HepG2 (cell line): ENCODE measurements at regions not wholly inside any gene's neighbourhood (a gene's known extent, or its start where the extent isn't known, plus 50 kb on each side); places are given as distances from the start of the nearest gene placed in this dataset.

ENCODE experiments used
- ATAC-seq: fragments of 200-7000 bp; cut with Tn5 transposase; 3 replicates; pipeline ENCODE4 v1.9.1; 2020; ENCODE audit warnings: mild to moderate bottlenecking, moderate library complexity
- BruUV-seq: library from RNA; stranded (reverse); fragments of 400-500 nt; replicated peaks from 2 replicates; lab custom pipeline; 2021; lab: Mats Ljungman, UMichigan
- CTCF ChIA-PET: fragments of 300-600 bp; formaldehyde crosslinking; extraction: SDS; loops from one replicate; lab custom pipeline; 2021; ENCODE audit warnings: low total read pairs, inconsistent platforms, low intra/inter-chr PET ratio; lab: Yijun Ruan, JAX
- POLR2A ChIA-PET: fragments of 350-600 bp; sonication (Branson Sonifier 250); formaldehyde crosslinking; loops from one replicate; lab custom pipeline; 2020; ENCODE audit warnings: antibody characterized with exemption, inconsistent platforms; lab: Yijun Ruan, JAX
- DNase-seq: peaks from one replicate; pipeline ENCODE4 v3.0.0-alpha.2; 2015; ENCODE audit warnings: low spot score
- FAIRE-seq: peaks from 3 replicates; lab custom pipeline; 2011; peaks lifted over from hg19 to GRCh38; lab: Jason Lieb, UNC
- H2AFZ ChIP-seq: one replicate; pipeline ENCODE4 v1.6.1; 2011; ENCODE audit warnings: low read length, inconsistent platforms
- H3K27ac ChIP-seq: fragments of 300-600 bp; 3 replicates; pipeline ENCODE4 v1.8.0; 2011; ENCODE audit warnings: mixed run types, mild to moderate bottlenecking, mixed read lengths, low read length, inconsistent platforms; ENCODE audit not compliant: insufficient read depth; ENCODE audit errors: extremely low read length
- H3K27me3 ChIP-seq, 2 experiments: fragments of 200-600 bp in 1 of 2; 2 replicates in 1 of 2; 3 replicates in 1 of 2; pipeline versions ENCODE4 v1.6.0 to v1.8.0; 2011; ENCODE audit warnings: low read length in 2 of 2, mild to moderate bottlenecking in 2 of 2, moderate library complexity in 2 of 2, inconsistent platforms in 1 of 2; ENCODE audit not compliant: insufficient read depth in 2 of 2, control insufficient read depth in 1 of 2
- H3K36me3 ChIP-seq, 2 experiments: fragments of 200-600 bp in 1 of 2; replicated peaks in 1 of 2; 2 replicates in 1 of 2; 3 replicates in 1 of 2; pipeline versions ENCODE4 v1.5.1 to v1.8.0; 2011; ENCODE audit warnings: low read length in 2 of 2, inconsistent platforms in 1 of 2; ENCODE audit not compliant: insufficient read depth in 2 of 2, control insufficient read depth in 1 of 2
- H3K4me1 ChIP-seq: 2 replicates; pipeline ENCODE4 v1.5.1; 2012; ENCODE audit warnings: low read length, inconsistent platforms; ENCODE audit not compliant: insufficient read depth
- H3K4me2 ChIP-seq: 2 replicates; pipeline ENCODE4 v1.6.0; 2011; ENCODE audit warnings: low read depth, low read length, inconsistent platforms
- H3K4me3 ChIP-seq, 3 experiments: fragments of 200-600 bp in 1 of 3; sonication (generic), shearing (Covaris generic) in 1 of 3; replicated peaks in 1 of 3; 2 replicates each; pipeline ENCODE4 v1.5.1; 2011 to 2016; ENCODE audit warnings: low read length in 3 of 3, inconsistent platforms in 2 of 3, low read depth in 2 of 3, mild to moderate bottlenecking in 2 of 3, control low read depth in 1 of 3, mixed read lengths in 1 of 3; ENCODE audit not compliant: insufficient read depth in 1 of 3
- H3K79me2 ChIP-seq: one replicate; pipeline ENCODE4 v1.6.1; 2011; ENCODE audit warnings: low read length, inconsistent platforms; ENCODE audit not compliant: insufficient read depth
- H3K9ac ChIP-seq: 2 replicates; pipeline ENCODE4 v1.6.0; 2011; ENCODE audit warnings: mild to moderate bottlenecking, low read depth, low read length, inconsistent platforms; ENCODE audit not compliant: insufficient read depth
- H3K9me3 ChIP-seq: 2 replicates; pipeline ENCODE4 v1.5.1; 2012; ENCODE audit warnings: mild to moderate bottlenecking, low read length
- H4K20me1 ChIP-seq: 2 replicates; pipeline ENCODE4 v1.6.0; 2011; ENCODE audit warnings: inconsistent platforms, mild to moderate bottlenecking, low read length, moderate library complexity; ENCODE audit not compliant: insufficient read depth
- FOXA3 ChIP-seq: IDR thresholded peaks from 2 replicates; pipeline ENCODE4 v1.6.1; 2016; ENCODE audit warnings: missing genetic modification reagents, missing compliant biosample characterization
- HNRNPH1 ChIP-seq: fragments of 200-400 bp; formaldehyde crosslinking; optimal IDR thresholded peaks from 2 replicates; pipeline ENCODE3; 2017; ENCODE audit warnings: mild to moderate bottlenecking, low read depth, low read length
- NR2F1 ChIP-seq, 2 experiments: fragments of 450-650 bp in 1 of 2; formaldehyde crosslinking in 1 of 2; IDR thresholded peaks; 2 replicates each; pipeline versions ENCODE4 v1.5.0 to v1.6.1; 2016 to 2020; ENCODE audit warnings: mild to moderate bottlenecking in 1 of 2, missing compliant biosample characterization in 1 of 2, missing genetic modification reagents in 1 of 2, moderate library complexity in 1 of 2
- ZBTB38 ChIP-seq: sonication (generic); formaldehyde crosslinking; IDR thresholded peaks from 2 replicates; pipeline ENCODE4 v1.5.1; 2020; ENCODE audit warnings: mild to moderate bottlenecking, missing genetic modification reagents
- ZFAT ChIP-seq: sonication (generic); formaldehyde crosslinking; conservative IDR thresholded peaks from 2 replicates; pipeline ENCODE4 v1.8.1; 2023; ENCODE audit warnings: missing genetic modification reagents, inconsistent platforms
- ZNF382 ChIP-seq: sonication (generic); formaldehyde crosslinking; IDR thresholded peaks from 2 replicates; pipeline ENCODE4 v1.5.0; 2020; ENCODE audit warnings: missing genetic modification reagents, mild to moderate bottlenecking, borderline replicate concordance
- ZNF614 ChIP-seq: IDR thresholded peaks from 2 replicates; pipeline ENCODE4 v1.6.1; 2018; ENCODE audit warnings: missing biosample characterization, missing genetic modification reagents, inconsistent platforms, borderline replicate concordance
- ZNF780A ChIP-seq: sonication (generic); formaldehyde crosslinking; IDR thresholded peaks from 2 replicates; pipeline ENCODE4 v1.8.0; 2022; ENCODE audit warnings: mild to moderate bottlenecking, missing genetic modification reagents, moderate library complexity
- WGBS: methylation state at CpG from one replicate; pipeline ENCODE4 v1.1.6; 2017; ENCODE audit warnings: low lambda C conversion rate; 5-methylcytosine and 5-hydroxymethylcytosine counted together
- in situ Hi-C: cut with HindIII; loops from 2 replicates; pipeline ENCODE4 v1.10.0; 2017; ENCODE audit warnings: low pct_unique_long_range_greater_than_20kb; ENCODE audit not compliant: extremely low pct_ligation_motif_present
- intact Hi-C: fragments of 100-400 bp; cut with micrococcal nuclease; formaldehyde crosslinking; loops from one replicate; pipeline ENCODE4 v1.10.0; 2022; ENCODE audit not compliant: unreplicated experiment

GRCh38 chr7:106966121-106966520 lies 78.4 kb upstream of the PRKAR2B start (continued):
- no peak for TF ChIP-seq ZNF780A (CRISPR knock-in tag)

GRCh38 chr7:106968160-106968559 lies 76.3 kb upstream of the PRKAR2B start:
- Histone ChIP-seq H3K9ac (no peak overlapping the region), H3K79me2 (no peaks in the 10 kb centered on the region), H3K4me1 (no peaks in the 10 kb centered on the region), H2AFZ (no peak overlapping the region), H3K4me2 (no peak overlapping the region), H3K9me3 (no peaks in the 10 kb centered on the region), H3K27me3 (peaks cover 2 to 27% of the 10 kb centered on the region in 2 experiments; a peak in 3 of 5 replicates), H3K4me3 (no peak overlapping the region), H3K27ac (no peak overlapping the region), H4K20me1 (no peaks in the 10 kb centered on the region), H3K36me3 (no peaks in the 10 kb centered on the region)
- no peak for FAIRE-seq
- BruUV-seq = no TSS peak
- intact Hi-C loops (no loop called here), in situ Hi-C loops (no loop called here)
- ChIA-PET POLR2A (no interaction called here), CTCF (no interaction called here)
- no peak for DNase-seq
- no peak for ATAC-seq
- WGBS = 0% methylated on average over 3 of the region's 5 CpGs
- TF ChIP-seq ZNF382 (CRISPR knock-in tag) = no peak
- TF ChIP-seq ZNF614 = no peak
- TF ChIP-seq FOXA3 = no peak
- TF ChIP-seq ZBTB38 (CRISPR knock-in tag) = no peak
- no peak for TF ChIP-seq ZFAT (CRISPR knock-in tag)
- no peak for TF ChIP-seq NR2F1 (CRISPR knock-in tag; IDR thresholded peaks at IDR 0.05)
- no peak for TF ChIP-seq HNRNPH1
